ENCODE measurements at regions not wholly inside any gene's neighbourhood (a gene's known extent, or its start where the extent isn't known, plus 50 kb on each side); places are given as distances from the start of the nearest gene placed in this dataset.

DNA sequence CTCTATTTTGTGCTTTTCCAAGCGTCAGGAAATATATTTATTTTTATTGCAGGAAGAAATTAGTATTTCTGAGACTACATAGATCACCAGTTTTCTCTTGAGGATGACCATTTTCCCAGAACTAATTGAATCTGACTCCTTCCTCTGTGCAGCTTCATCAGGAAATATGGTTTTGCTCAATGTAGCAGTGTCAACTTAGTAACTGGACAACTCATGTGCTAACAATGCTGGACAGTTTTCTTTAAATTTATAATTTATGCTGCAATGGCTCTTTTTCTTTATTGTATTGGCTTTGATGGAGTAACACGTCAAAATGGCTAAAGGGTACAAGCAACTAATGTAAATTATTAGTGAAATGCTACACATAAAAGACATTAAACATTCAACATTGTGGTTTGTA lies 531.5 kb downstream of the ANKRD50 start:
- TF ChIP-seq, protein P1, sequence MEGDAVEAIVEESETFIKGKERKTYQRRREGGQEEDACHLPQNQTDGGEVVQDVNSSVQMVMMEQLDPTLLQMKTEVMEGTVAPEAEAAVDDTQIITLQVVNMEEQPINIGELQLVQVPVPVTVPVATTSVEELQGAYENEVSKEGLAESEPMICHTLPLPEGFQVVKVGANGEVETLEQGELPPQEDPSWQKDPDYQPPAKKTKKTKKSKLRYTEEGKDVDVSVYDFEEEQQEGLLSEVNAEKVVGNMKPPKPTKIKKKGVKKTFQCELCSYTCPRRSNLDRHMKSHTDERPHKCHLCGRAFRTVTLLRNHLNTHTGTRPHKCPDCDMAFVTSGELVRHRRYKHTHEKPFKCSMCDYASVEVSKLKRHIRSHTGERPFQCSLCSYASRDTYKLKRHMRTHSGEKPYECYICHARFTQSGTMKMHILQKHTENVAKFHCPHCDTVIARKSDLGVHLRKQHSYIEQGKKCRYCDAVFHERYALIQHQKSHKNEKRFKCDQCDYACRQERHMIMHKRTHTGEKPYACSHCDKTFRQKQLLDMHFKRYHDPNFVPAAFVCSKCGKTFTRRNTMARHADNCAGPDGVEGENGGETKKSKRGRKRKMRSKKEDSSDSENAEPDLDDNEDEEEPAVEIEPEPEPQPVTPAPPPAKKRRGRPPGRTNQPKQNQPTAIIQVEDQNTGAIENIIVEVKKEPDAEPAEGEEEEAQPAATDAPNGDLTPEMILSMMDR (IDR thresholded peaks at IDR 0.05): no peak
- no peak for TF ChIP-seq EZH2 (IDR thresholded peaks at IDR 0.05; ENCODE audit: borderline replicate concordance, insufficient read depth, low read depth, low read length, poor library complexity, severe bottlenecking)

Measured in B cell (primary cell).